ENCODE measurements at regions not wholly inside any gene's neighbourhood (a gene's known extent, or its start where the extent isn't known, plus 50 kb on each side); places are given as distances from the start of the nearest gene placed in this dataset.
"Not testable (repeated sequence)": the region's sequence is repeated elsewhere in the genome, so short reads cannot be mapped to it uniquely, and the experiment has no call there.

GRCh38 chr18:46199515-46200147, 95.4 kb downstream of the HAUS1 start:
- H3K4me3 ChIP-seq: no peak overlapping the region
- no peaks in the 10 kb centered on the region for H3K36me3 ChIP-seq
- TF ChIP-seq CTCF (IDR thresholded peaks at IDR 0.05) (no peak), POLR2A (IDR thresholded peaks at IDR 0.05) (no peak)
- no peaks in the 10 kb centered on the region for H3K27me3 ChIP-seq
- H3K27ac ChIP-seq: no peak overlapping the region
- no peaks in the 10 kb centered on the region for H3K9me3 ChIP-seq
- no peak for DNase-seq
- no peaks in the 10 kb centered on the region for H3K4me1 ChIP-seq

- not testable (repeated sequence) for H3K4me3 ChIP-seq, H3K9me3 ChIP-seq, DNase-seq, H3K27me3 ChIP-seq, H3K36me3 ChIP-seq, H3K27ac ChIP-seq, H3K4me1 ChIP-seq
These were observed 96.2 kb downstream of the HAUS1 start for GRCh38 chr18:46200178-46201055.

- Histone ChIP-seq H3K4me1 (no peaks in the 10 kb centered on the region), H3K27ac (no peak overlapping the region), H3K36me3 (no peaks in the 10 kb centered on the region), H3K9me3 (no peaks in the 10 kb centered on the region), H3K4me3 (no peak overlapping the region), H3K27me3 (no peaks in the 10 kb centered on the region)
- no peak for TF ChIP-seq CTCF (IDR thresholded peaks at IDR 0.05)
- no peak for TF ChIP-seq POLR2A (IDR thresholded peaks at IDR 0.05)
- DNase-seq: no peak
These were observed 100.0 kb downstream of the HAUS1 start for GRCh38 chr18:46204143-46204542.

- TF ChIP-seq CTCF (IDR thresholded peaks at IDR 0.05) (no peak), POLR2A (IDR thresholded peaks at IDR 0.05) (no peak)
- DNase-seq: no peak
- no peaks in the 10 kb centered on the region for H3K27me3 ChIP-seq
- H3K4me1 ChIP-seq: peaks cover 0 to 6% (median 0%) of the 10 kb centered on the region in 4 donors
- H3K9me3 ChIP-seq: no peaks in the 10 kb centered on the region
- no peaks in the 10 kb centered on the region for H3K36me3 ChIP-seq
- no peak overlapping the region for H3K4me3 ChIP-seq
- H3K27ac ChIP-seq: no peak overlapping the region
These were observed 103.8 kb downstream of the HAUS1 start for GRCh38 chr18:46207985-46208384.

GRCh38 chr18:46209161-46209560, 105.0 kb downstream of the HAUS1 start:
- H3K27ac ChIP-seq: no peak overlapping the region
- H3K27me3 ChIP-seq: no peaks in the 10 kb centered on the region
- no peak overlapping the region for H3K4me3 ChIP-seq
- DNase-seq: no peak
- no peaks in the 10 kb centered on the region for H3K9me3 ChIP-seq
- no peak for TF ChIP-seq CTCF (IDR thresholded peaks at IDR 0.05)
- no peak for TF ChIP-seq POLR2A (IDR thresholded peaks at IDR 0.05)
- H3K4me1 ChIP-seq: peaks cover 0 to 6% (median 0%) of the 10 kb centered on the region in 4 donors
- H3K36me3 ChIP-seq: no peaks in the 10 kb centered on the region

GRCh38 chr18:46211816-46212215, 107.6 kb downstream of the HAUS1 start:
- TF ChIP-seq POLR2A (IDR thresholded peaks at IDR 0.05) (no peak), CTCF (IDR thresholded peaks at IDR 0.05) (no peak)
- peaks cover 0 to 11% (median 0%) of the 10 kb centered on the region in 3 donors for H3K36me3 ChIP-seq
- no peaks in the 10 kb centered on the region for H3K27me3 ChIP-seq
- no peaks in the 10 kb centered on the region for H3K9me3 ChIP-seq
- H3K4me1 ChIP-seq: peaks cover 0 to 6% (median 0%) of the 10 kb centered on the region in 4 donors
- no peak overlapping the region for H3K27ac ChIP-seq
- no peak for DNase-seq
- no peak overlapping the region for H3K4me3 ChIP-seq

Data from Peyer's patch (tissue), 4 donors.